ENCODE measurements at regions not wholly inside any gene's neighbourhood (a gene's known extent, or its start where the extent isn't known, plus 50 kb on each side); places are given as distances from the start of the nearest gene placed in this dataset.

DNA sequence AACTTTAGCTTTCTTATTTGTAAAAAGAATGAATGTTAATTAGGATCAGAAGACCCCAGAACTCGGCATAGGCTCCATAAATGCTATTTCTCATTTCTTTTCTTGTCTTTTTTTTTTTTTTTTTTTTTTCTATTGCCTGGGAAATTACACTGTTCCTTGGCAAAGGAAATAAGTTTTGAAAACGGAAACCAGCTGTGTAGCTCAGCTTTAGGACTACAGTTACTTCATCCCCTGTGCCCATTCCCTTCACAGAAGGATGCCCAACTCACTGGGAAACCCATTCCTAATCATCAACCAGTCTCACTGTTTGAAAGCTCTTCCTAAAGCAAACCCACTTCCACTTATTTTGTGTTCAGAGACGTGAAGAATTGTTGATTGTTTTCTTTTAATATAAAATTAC lies 254.0 kb upstream of the IL12A start:
- TF ChIP-seq, protein P1, sequence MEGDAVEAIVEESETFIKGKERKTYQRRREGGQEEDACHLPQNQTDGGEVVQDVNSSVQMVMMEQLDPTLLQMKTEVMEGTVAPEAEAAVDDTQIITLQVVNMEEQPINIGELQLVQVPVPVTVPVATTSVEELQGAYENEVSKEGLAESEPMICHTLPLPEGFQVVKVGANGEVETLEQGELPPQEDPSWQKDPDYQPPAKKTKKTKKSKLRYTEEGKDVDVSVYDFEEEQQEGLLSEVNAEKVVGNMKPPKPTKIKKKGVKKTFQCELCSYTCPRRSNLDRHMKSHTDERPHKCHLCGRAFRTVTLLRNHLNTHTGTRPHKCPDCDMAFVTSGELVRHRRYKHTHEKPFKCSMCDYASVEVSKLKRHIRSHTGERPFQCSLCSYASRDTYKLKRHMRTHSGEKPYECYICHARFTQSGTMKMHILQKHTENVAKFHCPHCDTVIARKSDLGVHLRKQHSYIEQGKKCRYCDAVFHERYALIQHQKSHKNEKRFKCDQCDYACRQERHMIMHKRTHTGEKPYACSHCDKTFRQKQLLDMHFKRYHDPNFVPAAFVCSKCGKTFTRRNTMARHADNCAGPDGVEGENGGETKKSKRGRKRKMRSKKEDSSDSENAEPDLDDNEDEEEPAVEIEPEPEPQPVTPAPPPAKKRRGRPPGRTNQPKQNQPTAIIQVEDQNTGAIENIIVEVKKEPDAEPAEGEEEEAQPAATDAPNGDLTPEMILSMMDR (IDR thresholded peaks at IDR 0.05; ENCODE audit: borderline replicate concordance), result no peak
- no peaks in the 10 kb centered on the region for H3K9me3 ChIP-seq (replicated peaks)
- intact Hi-C loops (cut with micrococcal nuclease), result no loop called here
- H3K36me3 ChIP-seq, result no peaks in the 10 kb centered on the region
- no peaks in the 10 kb centered on the region for H3K27me3 ChIP-seq (ENCODE audit: low read depth)
- H3K4me1 ChIP-seq, result peaks cover 16% of the 10 kb centered on the region
- H3K27ac ChIP-seq (replicated peaks), result no peak overlapping the region
- DNase-seq, result no peak
- no peak overlapping the region for H3K4me3 ChIP-seq

- H3K27me3 ChIP-seq (ENCODE audit: low read depth), result no peaks in the 10 kb centered on the region
- no peaks in the 10 kb centered on the region for H3K9me3 ChIP-seq (replicated peaks)
- TF ChIP-seq, protein P1 (IDR thresholded peaks at IDR 0.05; ENCODE audit: borderline replicate concordance), result no peak
- intact Hi-C loops (cut with micrococcal nuclease), result no loop called here
- H3K4me3 ChIP-seq, result no peak overlapping the region
- no peaks in the 10 kb centered on the region for H3K36me3 ChIP-seq
- H3K4me1 ChIP-seq, result no peaks in the 10 kb centered on the region
- no peak for DNase-seq
- no peak overlapping the region for H3K27ac ChIP-seq (replicated peaks)
These were observed 249.5 kb upstream of the IL12A start for GRCh38 chr3:159739166-159739565.

DNA sequence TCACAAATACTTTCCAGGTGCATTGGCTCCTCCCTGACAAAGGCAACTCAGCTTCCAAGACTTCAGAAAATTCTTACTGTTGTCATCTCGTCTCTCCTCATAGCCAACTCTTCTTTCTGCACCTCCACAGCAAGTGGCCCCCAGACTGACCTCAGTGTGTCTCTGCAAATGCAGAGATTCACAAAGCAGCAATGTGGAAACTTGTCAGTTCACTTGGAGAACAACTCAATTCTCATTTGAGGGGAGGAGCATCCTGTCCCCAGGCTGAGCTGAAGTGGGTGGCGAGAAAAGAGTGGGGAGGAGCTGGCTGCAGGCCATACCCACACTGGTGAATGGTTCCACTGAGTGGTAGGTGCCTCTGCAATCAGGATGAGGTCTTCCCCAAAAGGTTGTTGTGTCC lies 248.7 kb upstream of the IL12A start:
- Histone ChIP-seq H3K27ac (replicated peaks) (no peak overlapping the region), H3K4me1 (no peaks in the 10 kb centered on the region), H3K36me3 (no peaks in the 10 kb centered on the region), H3K9me3 (replicated peaks) (no peaks in the 10 kb centered on the region), H3K4me3 (no peak overlapping the region), H3K27me3 (ENCODE audit: low read depth) (no peaks in the 10 kb centered on the region)
- TF ChIP-seq, protein P1 (IDR thresholded peaks at IDR 0.05; ENCODE audit: borderline replicate concordance), result no peak
- DNase-seq, result no peak
- intact Hi-C loops (cut with micrococcal nuclease), result no loop called here

- intact Hi-C loops (cut with micrococcal nuclease), result no loop called here
- TF ChIP-seq, protein P1 (IDR thresholded peaks at IDR 0.05; ENCODE audit: borderline replicate concordance), result no peak
- Histone ChIP-seq H3K27ac (replicated peaks) (no peak overlapping the region), H3K4me3 (no peak overlapping the region), H3K27me3 (ENCODE audit: low read depth) (no peaks in the 10 kb centered on the region), H3K36me3 (no peaks in the 10 kb centered on the region), H3K4me1 (no peaks in the 10 kb centered on the region), H3K9me3 (replicated peaks) (no peaks in the 10 kb centered on the region)
- no peak for DNase-seq
These were observed 247.4 kb upstream of the IL12A start for GRCh38 chr3:159741281-159741680.

GRCh38 chr3:159748425-159748824 lies 240.2 kb upstream of the IL12A start:
- intact Hi-C loops (cut with micrococcal nuclease), result no loop called here
- Histone ChIP-seq H3K9me3 (replicated peaks) (no peaks in the 10 kb centered on the region), H3K4me1 (no peaks in the 10 kb centered on the region), H3K27me3 (ENCODE audit: low read depth) (no peaks in the 10 kb centered on the region), H3K4me3 (no peak overlapping the region), H3K27ac (replicated peaks) (no peak overlapping the region), H3K36me3 (no peaks in the 10 kb centered on the region)
- DNase-seq, result no peak
- TF ChIP-seq, protein P1 (IDR thresholded peaks at IDR 0.05; ENCODE audit: borderline replicate concordance), result no peak

- H3K36me3 ChIP-seq, result no peaks in the 10 kb centered on the region
- no peak overlapping the region for H3K4me3 ChIP-seq
- H3K27ac ChIP-seq (replicated peaks), result no peak overlapping the region
- no peaks in the 10 kb centered on the region for H3K9me3 ChIP-seq (replicated peaks)
- no peaks in the 10 kb centered on the region for H3K4me1 ChIP-seq
- no peak for DNase-seq
- TF ChIP-seq, protein P1 (IDR thresholded peaks at IDR 0.05; ENCODE audit: borderline replicate concordance), result no peak
- intact Hi-C loops (cut with micrococcal nuclease), result no loop called here
- no peaks in the 10 kb centered on the region for H3K27me3 ChIP-seq (ENCODE audit: low read depth)
These were observed 239.2 kb upstream of the IL12A start for GRCh38 chr3:159749406-159749805.
